ENCODE measurements at regions not wholly inside any gene's neighbourhood (a gene's known extent, or its start where the extent isn't known, plus 50 kb on each side); places are given as distances from the start of the nearest gene placed in this dataset.
"Not testable (repeated sequence)": the region's sequence is repeated elsewhere in the genome, so short reads cannot be mapped to it uniquely, and the experiment has no call there.

GRCh38 chr13:44314160-44314559, 59.5 kb upstream of the SERP2 start:
- not testable (repeated sequence) for TF ChIP-seq CTCF, POLR2A (IDR thresholded peaks at IDR 0.05)
